NCI-H460 (cell line): ENCODE measurements at regions not wholly inside any gene's neighbourhood (a gene's known extent, or its start where the extent isn't known, plus 50 kb on each side); places are given as distances from the start of the nearest gene placed in this dataset.

Experiments
- DNase-seq: peaks from one replicate; pipeline ENCODE4 v3.0.0-alpha.2; 2016; ENCODE audit warnings: low read depth; ENCODE audit errors: extremely low read depth

GRCh38 chr5:165885623-165886350 lies 2380.4 kb downstream of the MAT2B start:
- no peak for DNase-seq

GRCh38 chr5:165887147-165887546 lies 2381.7 kb downstream of the MAT2B start:
- no peak for DNase-seq

DNA sequence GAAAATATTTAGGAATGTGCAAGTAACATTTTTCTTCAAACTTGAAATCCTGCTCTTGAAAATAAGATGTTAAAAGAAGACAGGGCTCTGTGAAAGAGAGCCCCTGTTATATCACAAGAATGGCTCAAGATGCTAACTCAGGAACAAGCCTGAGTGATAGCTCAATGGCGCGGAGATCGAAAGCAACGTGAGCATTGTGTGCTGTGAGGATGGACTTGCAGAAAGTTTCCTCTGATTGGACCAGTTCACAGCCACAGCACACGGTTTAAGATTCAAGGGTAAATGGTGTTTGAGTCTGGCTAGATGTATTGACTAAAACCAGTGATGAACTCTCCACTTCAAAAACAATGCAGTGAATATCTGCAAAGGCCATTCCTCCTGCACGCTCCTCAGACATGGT lies 2387.0 kb downstream of the MAT2B start:
- DNase-seq, result no peak

- DNase-seq, result no peak
Measured at GRCh38 chr5:165894916-165895315, 2389.5 kb downstream of the MAT2B start.

GRCh38 chr5:165903835-165904234 lies 2387.6 kb upstream of the WWC1 start:
- DNase-seq, result no peak

- DNase-seq, result no peak
Measured at GRCh38 chr5:165906871-165907270, 2384.6 kb upstream of the WWC1 start.

DNA sequence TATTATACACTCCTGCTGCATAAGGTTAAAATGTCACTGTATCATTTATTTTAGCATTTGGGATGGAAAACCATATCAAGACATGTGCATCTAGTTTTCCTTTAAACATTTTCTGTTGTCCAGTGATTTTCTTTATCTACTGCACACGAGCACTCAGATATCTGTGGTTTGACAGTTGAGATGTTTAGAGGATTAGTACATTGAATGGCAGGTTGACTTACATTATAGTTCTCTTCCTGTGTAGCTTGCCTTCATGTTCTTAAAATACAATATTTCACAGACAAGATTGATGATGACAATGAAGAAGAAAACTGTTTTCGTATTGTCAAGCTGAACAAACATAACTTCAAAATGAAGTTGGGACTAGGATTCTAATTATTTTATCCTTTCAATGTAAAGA lies 2378.4 kb upstream of the WWC1 start:
- DNase-seq, result no peak

GRCh38 chr5:165914456-165914855 lies 2377.0 kb upstream of the WWC1 start:
- no peak for DNase-seq

GRCh38 chr5:165919196-165919595 lies 2372.2 kb upstream of the WWC1 start:
- DNase-seq, result no peak

- DNase-seq, result no peak
Measured at GRCh38 chr5:165920655-165921054, 2370.8 kb upstream of the WWC1 start.

- no peak for DNase-seq
Measured at GRCh38 chr5:165928971-165929370, 2362.5 kb upstream of the WWC1 start.

DNA sequence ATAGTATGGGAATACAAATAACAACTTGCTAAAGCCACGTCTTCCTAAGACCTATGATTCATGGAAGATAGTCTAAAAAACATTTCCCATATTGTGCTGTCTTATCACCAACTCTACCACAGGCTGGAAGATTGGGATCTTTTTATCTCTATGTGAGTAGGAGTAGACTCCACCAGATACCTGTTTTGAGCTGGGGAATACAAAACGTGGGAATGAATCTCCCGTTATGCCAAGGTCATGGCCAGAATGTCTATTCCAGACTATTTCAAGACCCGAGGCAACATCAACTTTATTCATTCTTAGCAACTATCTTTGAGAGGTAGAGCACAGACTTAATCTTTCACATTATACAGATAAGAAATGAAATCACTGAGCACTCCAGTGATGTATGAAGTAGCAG lies 2350.9 kb upstream of the WWC1 start:
- DNase-seq, result no peak

DNA sequence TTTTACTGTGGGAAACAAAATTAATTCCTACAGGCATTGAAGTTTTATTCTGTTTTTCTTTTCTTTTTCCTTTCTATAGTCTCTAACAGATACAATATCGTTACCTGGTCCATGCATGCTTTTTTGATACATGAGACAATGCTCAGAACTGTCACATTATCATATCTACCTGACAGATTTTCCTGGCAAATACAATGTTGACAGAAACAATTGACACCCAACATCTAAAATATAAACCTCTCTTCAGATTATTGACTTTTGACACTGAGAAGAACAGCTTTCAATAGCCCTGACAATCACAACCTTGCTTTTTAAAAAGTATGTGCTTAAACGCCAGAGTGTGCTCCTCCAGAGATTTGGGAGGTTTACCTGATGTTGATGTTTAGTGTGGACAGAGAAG lies 2334.6 kb upstream of the WWC1 start:
- DNase-seq, result no peak

DNA sequence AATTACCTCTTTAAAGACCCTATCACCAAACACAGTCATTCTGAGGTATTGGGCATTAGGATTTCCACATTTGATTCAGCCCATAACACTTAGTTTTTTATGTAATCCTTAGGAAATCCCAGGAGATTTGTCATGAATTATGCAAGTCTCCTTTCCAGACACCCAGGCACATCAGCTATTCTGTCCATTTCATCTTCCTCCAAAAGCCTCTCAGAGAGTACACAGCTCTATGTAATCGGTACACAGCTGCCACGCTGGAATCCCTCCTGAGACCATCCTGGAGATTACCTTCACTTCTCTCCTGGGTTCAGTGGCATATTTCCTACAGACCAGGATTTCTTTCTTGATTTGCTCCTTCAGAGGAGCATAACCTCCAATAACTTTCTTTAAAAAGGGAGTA lies 2309.8 kb upstream of the WWC1 start:
- DNase-seq, result no peak

DNA sequence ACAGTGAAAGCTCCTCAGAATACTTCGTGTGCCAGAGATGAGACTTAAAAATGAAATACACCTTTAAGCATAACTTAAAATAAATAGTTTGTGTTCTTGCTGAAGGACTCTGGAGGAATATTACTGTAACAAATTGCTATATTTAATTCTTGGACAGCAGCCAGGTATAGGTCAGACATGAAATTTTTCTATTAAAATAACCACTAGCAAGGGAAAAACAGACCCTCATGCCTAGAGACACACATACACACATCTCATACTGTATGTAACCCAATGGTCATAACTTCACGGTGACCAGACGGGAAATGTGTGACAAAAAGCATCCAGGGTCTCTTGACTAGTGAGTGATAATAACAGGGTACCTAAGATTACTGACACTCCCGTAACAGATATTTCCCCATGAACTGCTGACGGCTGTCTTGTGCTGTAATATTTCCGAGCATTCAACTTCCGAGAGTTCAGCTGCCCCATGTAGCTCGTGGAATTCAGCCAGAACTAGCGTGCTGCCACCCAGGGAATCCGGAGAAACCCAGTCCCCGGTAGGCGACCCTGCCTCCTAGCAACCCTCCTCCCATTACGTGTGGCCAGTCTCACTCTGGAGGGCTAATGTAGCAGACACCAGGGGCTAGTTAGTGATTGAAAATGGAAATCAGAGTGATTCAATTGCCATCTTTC lies 2295.1 kb upstream of the WWC1 start:
- no peak for DNase-seq

GRCh38 chr5:165999693-166000320 lies 2291.6 kb upstream of the WWC1 start:
- no peak for DNase-seq

DNA sequence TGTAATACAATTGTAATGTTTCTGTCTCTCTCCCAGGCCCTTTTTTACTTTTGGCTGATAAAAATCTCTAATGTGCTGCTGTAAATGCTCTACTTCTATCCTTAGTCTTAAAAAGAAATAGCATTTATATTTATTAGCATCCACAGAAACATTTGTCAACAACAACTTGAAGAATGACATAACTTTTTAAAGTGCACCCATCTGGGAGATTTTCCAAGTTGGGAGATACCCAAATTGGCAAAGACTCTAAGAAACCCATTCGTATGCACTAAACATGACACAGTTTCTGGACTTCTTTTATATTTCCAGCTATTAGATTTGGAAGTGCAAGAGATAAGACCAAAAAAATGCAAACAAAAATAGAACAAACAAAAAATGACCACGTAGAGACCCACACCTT lies 2287.4 kb upstream of the WWC1 start:
- DNase-seq, result no peak

DNA sequence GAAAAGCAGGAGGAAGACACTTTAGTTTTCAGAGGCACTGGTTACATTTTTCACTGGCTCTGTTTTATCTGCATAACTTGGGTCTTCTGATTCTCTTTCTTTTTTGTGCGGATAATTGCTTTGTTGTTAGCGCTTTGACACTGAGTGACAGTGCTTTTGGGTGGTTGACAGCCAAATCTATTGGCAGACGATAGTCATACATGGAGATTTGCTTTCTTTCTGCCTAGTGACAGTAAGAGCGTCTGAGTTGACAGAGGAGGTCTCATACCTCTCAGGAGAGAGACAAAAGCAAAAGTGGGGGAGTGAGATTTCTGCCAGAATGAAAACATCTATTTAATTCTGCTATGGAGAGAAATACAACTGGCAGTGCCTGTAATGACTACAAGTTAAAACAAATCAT lies 2278.0 kb upstream of the WWC1 start:
- no peak for DNase-seq

GRCh38 chr5:166014256-166014655 lies 2277.2 kb upstream of the WWC1 start:
- DNase-seq, result no peak

GRCh38 chr5:166018716-166019115 lies 2272.7 kb upstream of the WWC1 start:
- no peak for DNase-seq

GRCh38 chr5:166022065-166022464 lies 2269.4 kb upstream of the WWC1 start:
- DNase-seq, result no peak

- no peak for DNase-seq
Measured at GRCh38 chr5:166024970-166025369, 2266.5 kb upstream of the WWC1 start.
